Mesodermal cell (in vitro differentiated cells): ENCODE measurements at regions not wholly inside any gene's neighbourhood (a gene's known extent, or its start where the extent isn't known, plus 50 kb on each side); places are given as distances from the start of the nearest gene placed in this dataset.

ENCODE experiments used
- H3K27ac ChIP-seq: 2 replicates; pipeline ENCODE4 v1.7.0; 2013; ENCODE audit warnings: mild to moderate bottlenecking, low read depth, low read length, moderate library complexity; ENCODE audit not compliant: severe bottlenecking
- H3K36me3 ChIP-seq: 2 replicates; pipeline ENCODE4 v1.7.1; 2013; ENCODE audit warnings: mild to moderate bottlenecking, low read length, moderate library complexity; ENCODE audit not compliant: control insufficient read depth, insufficient read depth
- H3K4me1 ChIP-seq: one replicate; pipeline ENCODE4 v1.7.1; 2013; ENCODE audit warnings: mild to moderate bottlenecking, low read length; ENCODE audit not compliant: insufficient read depth, control insufficient read depth, poor library complexity, severe bottlenecking
- H3K4me3 ChIP-seq: 2 replicates; pipeline ENCODE4 v1.7.0; 2013; ENCODE audit warnings: low read length, control low read depth, mild to moderate bottlenecking; ENCODE audit not compliant: insufficient read depth, poor library complexity, severe bottlenecking; ENCODE audit errors: extremely low read depth
- H3K9me3 ChIP-seq: 2 replicates; pipeline ENCODE4 v1.7.1; 2013; ENCODE audit warnings: mild to moderate bottlenecking, low read length, moderate library complexity; ENCODE audit not compliant: control insufficient read depth
- WGBS, 2 experiments: methylation state at CpG; one replicate each; pipeline ENCODE4 v1.1.5; 2013; ENCODE audit warnings: missing lambda C conversion rate in 2 of 2; ENCODE audit not compliant: insufficient coverage in 2 of 2; 5-methylcytosine and 5-hydroxymethylcytosine counted together

DNA sequence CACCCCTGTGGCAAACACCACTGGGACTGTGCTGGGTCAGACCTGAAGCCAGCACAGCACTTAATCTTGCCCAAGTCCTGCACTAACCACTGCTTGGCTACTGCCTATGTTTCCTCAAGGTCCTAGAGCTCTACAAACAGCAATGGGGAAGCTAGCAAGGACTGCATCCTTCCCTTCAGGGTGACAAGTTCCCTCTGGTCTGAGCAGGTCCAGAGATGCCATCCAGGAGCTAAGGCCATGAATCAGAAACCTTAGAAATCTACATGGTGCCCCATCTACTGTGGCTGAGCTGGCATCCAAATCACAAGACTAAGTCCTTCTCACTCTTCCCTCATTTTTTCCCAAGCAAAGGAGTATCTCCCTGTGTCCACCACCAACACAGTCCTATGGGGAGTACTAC lies 239.7 kb upstream of the UGT8 start:
- H3K4me3 ChIP-seq: no peak overlapping the region
- no peaks in the 10 kb centered on the region for H3K36me3 ChIP-seq
- no peak overlapping the region for H3K27ac ChIP-seq
- H3K4me1 ChIP-seq: no peaks in the 10 kb centered on the region
- no peaks in the 10 kb centered on the region for H3K9me3 ChIP-seq

DNA sequence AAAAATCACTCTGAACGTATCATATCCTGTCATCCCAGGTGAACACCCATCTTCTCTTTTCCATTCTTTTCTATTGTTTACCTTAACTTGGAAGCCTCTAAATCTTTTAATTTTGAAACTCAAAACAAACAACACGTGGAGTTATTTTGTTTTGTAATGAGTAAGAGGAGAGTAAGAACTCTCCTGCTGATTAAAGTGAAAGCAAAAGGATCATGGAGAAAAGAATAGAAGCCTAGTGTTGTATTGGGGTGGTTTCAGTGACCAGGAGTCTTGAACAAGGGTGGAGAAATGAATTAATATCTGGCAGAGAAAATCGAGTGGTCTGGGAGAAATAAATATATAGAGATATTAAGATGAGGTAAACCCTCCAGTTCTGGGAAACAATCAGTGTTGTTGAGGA lies 237.4 kb upstream of the UGT8 start:
- Histone ChIP-seq H3K27ac (no peak overlapping the region), H3K4me3 (no peak overlapping the region), H3K4me1 (peaks cover under 1% of the 10 kb centered on the region), H3K36me3 (no peaks in the 10 kb centered on the region), H3K9me3 (no peaks in the 10 kb centered on the region)
- WGBS, 2 experiments: 78 to 89% methylated on average over 2 of the region's 3 CpGs

GRCh38 chr4:114364857-114365256 lies 233.8 kb upstream of the UGT8 start:
- H3K4me1 ChIP-seq: peaks cover 14% of the 10 kb centered on the region
- H3K9me3 ChIP-seq: no peaks in the 10 kb centered on the region
- no peaks in the 10 kb centered on the region for H3K36me3 ChIP-seq
- no CpG with 5 or more reads among the region's 1 CpG for WGBS, 2 experiments
- H3K27ac ChIP-seq: peak overlapping the region; percentile 83
- H3K4me3 ChIP-seq: no peak overlapping the region

- Histone ChIP-seq H3K36me3 (no peaks in the 10 kb centered on the region), H3K4me1 (peaks cover 14% of the 10 kb centered on the region), H3K27ac (no peak overlapping the region), H3K9me3 (no peaks in the 10 kb centered on the region), H3K4me3 (no peak overlapping the region)
- WGBS, 2 experiments: 80% methylated on average over 1 of the region's 1 CpG; no CpG with 5 or more reads in 1 of the 2 experiments
Observed at GRCh38 chr4:114365591-114365990, 233.0 kb upstream of the UGT8 start.

DNA sequence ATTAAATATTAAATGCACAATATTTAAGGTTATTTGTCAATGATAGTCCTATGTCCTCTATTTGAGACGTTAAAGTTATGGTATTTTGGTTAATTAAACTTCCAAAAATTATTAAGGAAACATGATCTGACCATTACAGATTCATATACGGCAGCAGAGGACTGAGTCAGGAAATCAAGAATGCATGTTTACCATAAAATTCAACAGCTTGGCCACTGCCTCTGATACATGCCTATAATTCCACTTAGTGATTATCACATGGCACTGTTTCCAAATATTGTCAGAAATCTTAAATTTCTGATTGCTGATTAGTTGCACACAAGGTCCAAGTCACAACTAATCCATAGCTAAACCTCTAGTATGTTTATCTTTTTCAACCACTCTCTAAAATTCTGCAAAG lies 232.2 kb upstream of the UGT8 start:
- Histone ChIP-seq H3K36me3 (no peaks in the 10 kb centered on the region), H3K4me3 (no peak overlapping the region), H3K27ac (no peak overlapping the region), H3K9me3 (no peaks in the 10 kb centered on the region), H3K4me1 (peaks cover 14% of the 10 kb centered on the region)
- WGBS, 2 experiments: 100% methylated on average over 1 of the region's 2 CpGs

GRCh38 chr4:114368751-114369150 lies 229.9 kb upstream of the UGT8 start:
- Histone ChIP-seq H3K27ac (no peak overlapping the region), H3K9me3 (no peaks in the 10 kb centered on the region), H3K36me3 (no peaks in the 10 kb centered on the region), H3K4me1 (peaks cover 14% of the 10 kb centered on the region), H3K4me3 (no peak overlapping the region)
- WGBS, 2 experiments: no CpG with 5 or more reads among the region's 1 CpG

GRCh38 chr4:114373508-114373907 lies 225.1 kb upstream of the UGT8 start:
- Histone ChIP-seq H3K36me3 (no peaks in the 10 kb centered on the region), H3K4me1 (no peaks in the 10 kb centered on the region), H3K27ac (no peak overlapping the region), H3K9me3 (no peaks in the 10 kb centered on the region), H3K4me3 (no peak overlapping the region)
- WGBS, 2 experiments: no CpG with 5 or more reads among the region's 1 CpG

DNA sequence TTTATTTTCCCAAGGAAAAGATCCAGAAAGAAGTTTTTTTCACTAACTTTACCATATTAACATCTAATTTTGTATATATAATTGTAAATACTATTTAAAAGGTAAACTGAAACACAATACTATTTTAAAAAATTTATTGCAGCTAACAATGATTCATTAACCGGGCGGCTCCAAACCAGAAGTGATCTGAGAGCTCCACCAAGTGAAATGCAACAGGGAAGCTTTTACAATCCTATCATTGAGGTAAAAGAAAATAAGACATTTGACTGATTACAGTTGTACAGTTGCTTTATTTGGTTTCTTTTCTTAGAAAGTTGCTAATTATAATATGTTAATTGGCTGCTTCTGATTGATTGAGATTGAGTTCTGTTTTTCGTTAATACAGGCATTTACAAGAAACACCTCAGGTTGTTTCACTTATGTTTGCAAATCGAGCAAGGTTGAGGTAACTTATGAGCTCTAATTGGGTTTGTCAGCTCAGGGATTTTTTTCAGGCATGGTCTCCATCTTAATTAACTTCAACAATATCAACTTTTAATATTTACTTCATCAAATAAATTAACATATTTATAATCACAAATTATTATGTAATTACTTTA lies 220.2 kb upstream of the UGT8 start:
- Histone ChIP-seq H3K27ac (no peak overlapping the region), H3K4me1 (no peaks in the 10 kb centered on the region), H3K36me3 (no peaks in the 10 kb centered on the region), H3K9me3 (no peaks in the 10 kb centered on the region), H3K4me3 (no peak overlapping the region)
- WGBS, 2 experiments: 100% methylated on average over 1 of the region's 4 CpGs; no CpG with 5 or more reads in 1 of the 2 experiments

GRCh38 chr4:114383067-114383466 lies 215.5 kb upstream of the UGT8 start:
- no peaks in the 10 kb centered on the region for H3K36me3 ChIP-seq
- no peak overlapping the region for H3K4me3 ChIP-seq
- no peak overlapping the region for H3K27ac ChIP-seq
- H3K9me3 ChIP-seq: no peaks in the 10 kb centered on the region
- H3K4me1 ChIP-seq: peaks cover 9% of the 10 kb centered on the region
- 100% methylated on average over 1 to 3 of the region's 4 CpGs for whole genome bisulfite sequencing, 2 experiments

DNA sequence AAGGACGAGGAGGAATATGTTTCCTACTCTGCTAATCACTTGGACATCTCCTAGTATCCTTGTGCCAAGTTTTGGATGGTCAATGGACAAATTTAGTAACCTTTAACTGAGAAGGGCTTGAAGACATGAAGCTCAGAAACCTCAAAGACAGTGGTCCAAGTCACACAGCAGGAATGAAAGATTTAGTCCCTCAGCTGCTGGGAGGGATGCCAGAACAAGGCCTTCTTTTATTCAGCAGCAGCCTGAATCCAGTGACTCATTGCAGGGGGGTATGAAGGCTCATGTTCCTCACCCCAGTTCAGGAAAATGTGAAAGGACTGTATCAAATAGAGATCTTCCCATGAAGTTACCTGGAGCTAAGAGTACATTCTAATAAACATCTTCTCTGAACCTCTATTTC lies 214.9 kb upstream of the UGT8 start:
- H3K9me3 ChIP-seq: no peaks in the 10 kb centered on the region
- no peak overlapping the region for H3K27ac ChIP-seq
- no peak overlapping the region for H3K4me3 ChIP-seq
- H3K36me3 ChIP-seq: no peaks in the 10 kb centered on the region
- 100% methylated on average over 1 of the region's 1 CpG; no CpG with 5 or more reads in 1 of the 2 experiments for WGBS, 2 experiments
- peaks cover 9% of the 10 kb centered on the region for H3K4me1 ChIP-seq

GRCh38 chr4:114384629-114385028 lies 214.0 kb upstream of the UGT8 start:
- no CpG with 5 or more reads among the region's 4 CpGs for WGBS, 2 experiments
- Histone ChIP-seq H3K27ac (no peak overlapping the region), H3K4me3 (no peak overlapping the region), H3K4me1 (peaks cover 9% of the 10 kb centered on the region), H3K36me3 (no peaks in the 10 kb centered on the region), H3K9me3 (no peaks in the 10 kb centered on the region)
